PC-9 (cell line): ENCODE measurements at regions not wholly inside any gene's neighbourhood (a gene's known extent, or its start where the extent isn't known, plus 50 kb on each side); places are given as distances from the start of the nearest gene placed in this dataset.

Experiments
- CTCF ChIP-seq: fragments of 200-600 bp; sonication (generic); conservative IDR thresholded peaks from 2 replicates; pipeline ENCODE4 v1.6.1; 2017; ENCODE audit warnings: mixed run types, antibody characterized with exemption, mild to moderate bottlenecking, moderate library complexity
- EZH2 ChIP-seq: fragments of 200-600 bp; sonication (generic); IDR thresholded peaks from 2 replicates; pipeline ENCODE4 v1.8.0; 2017; ENCODE audit warnings: antibody characterized with exemption, low read depth

GRCh38 chr10:2047679-2048078 lies 310.4 kb upstream of the ADARB2 start:
- TF ChIP-seq CTCF (no peak), EZH2 (no peak)
